Activated CD4-positive, alpha-beta T cell treated with anti-CD3 and anti-CD28 coated beads for 48 hours (primary cell): ENCODE measurements at regions not wholly inside any gene's neighbourhood (a gene's known extent, or its start where the extent isn't known, plus 50 kb on each side); places are given as distances from the start of the nearest gene placed in this dataset.
"Not testable (repeated sequence)": the region's sequence is repeated elsewhere in the genome, so short reads cannot be mapped to it uniquely, and the experiment has no call there.

Experiments used
- DNase-seq: peaks from one replicate; pipeline ENCODE4 v3.0.0-alpha.2; 2020

DNA sequence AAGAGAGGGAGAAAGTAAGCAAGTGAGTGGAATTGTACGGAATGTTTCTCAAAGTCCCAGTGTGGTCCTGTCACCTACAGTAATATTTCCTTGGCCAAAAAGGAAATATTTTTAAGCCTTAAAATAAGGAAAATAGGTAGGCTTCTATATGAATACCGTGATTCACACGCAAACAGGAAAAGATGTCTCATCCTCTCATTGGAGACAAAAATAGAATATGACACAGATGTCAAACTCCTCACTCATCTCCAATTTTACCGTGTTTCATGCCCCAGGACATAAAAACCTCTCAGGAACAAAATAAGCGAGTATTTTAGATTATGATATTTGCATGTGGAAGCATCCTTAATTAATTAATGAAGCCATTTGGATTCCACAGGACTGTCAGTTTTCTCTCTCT lies 1269.5 kb downstream of the RAPGEF2 start:
- no peak for DNase-seq

GRCh38 chr4:160373911-160374310 lies 1271.0 kb downstream of the RAPGEF2 start:
- no peak for DNase-seq

DNA sequence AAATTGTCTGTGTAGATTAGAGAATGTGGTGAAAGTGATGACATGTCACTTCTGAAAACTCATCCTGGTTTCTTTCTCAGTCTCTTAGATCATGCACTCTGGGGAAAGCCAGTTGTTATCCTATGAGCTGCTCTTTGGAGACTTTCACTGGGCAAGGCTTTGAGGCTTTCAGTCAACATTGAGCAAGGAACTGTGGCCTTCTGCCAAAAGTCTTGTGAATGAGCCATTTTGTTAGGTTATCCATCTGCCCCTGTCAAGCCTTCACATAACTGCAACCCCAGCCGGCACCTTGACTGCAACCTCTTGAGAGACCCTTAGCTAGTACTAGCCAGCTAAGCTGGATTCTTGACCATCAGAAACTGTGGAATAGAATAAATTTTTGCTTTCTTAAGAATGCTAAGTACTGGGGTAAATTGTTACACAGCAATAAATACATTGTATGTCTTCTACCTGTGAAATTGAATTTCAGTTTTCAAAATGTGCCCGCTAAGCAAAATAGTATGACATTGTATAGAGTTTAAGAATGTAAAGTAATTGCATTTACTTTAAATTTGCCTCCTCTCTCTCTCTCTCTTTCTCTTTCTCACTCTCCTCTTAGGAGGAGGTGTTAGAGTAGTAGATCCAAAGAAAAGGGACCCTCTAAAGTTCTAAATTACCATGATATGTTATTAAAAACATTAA lies 1273.0 kb downstream of the RAPGEF2 start:
- DNase-seq = no peak

GRCh38 chr4:160386846-160387245 lies 1284.0 kb downstream of the RAPGEF2 start:
- DNase-seq = no peak

GRCh38 chr4:160399826-160400225 lies 1296.9 kb downstream of the RAPGEF2 start:
- no peak for DNase-seq

- no peak for DNase-seq
Observed at GRCh38 chr4:160403081-160403480, 1300.2 kb downstream of the RAPGEF2 start.

- DNase-seq = no peak
Observed at GRCh38 chr4:160406263-160406825, 1303.5 kb downstream of the RAPGEF2 start.

GRCh38 chr4:160414496-160414895 lies 1311.6 kb downstream of the RAPGEF2 start:
- DNase-seq = no peak

DNA sequence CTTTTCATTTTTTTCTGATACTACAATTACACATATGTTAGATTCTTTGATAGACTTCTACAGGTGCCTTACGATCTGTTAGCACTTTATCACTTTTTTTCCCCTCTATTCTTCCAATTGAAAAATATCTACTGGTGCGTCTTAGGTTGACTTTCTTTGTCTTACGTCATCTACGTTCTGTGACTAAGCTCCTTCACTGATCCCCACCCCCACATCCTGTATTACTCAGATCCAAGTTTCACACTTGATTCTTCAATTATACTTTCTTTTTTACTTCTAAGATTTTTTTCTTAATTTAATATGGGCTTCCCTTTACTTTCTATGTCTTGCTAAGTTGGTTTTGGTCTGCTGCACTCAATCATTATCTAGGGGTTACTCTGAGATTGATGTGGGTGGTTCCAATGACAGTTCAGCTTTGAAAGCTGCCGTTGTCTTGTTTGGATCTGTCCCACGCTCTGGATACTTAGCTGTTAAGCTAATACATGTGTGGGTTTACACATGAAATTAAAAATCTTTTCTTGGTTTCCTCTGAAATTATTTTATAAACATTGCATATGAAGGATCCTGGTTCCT lies 1321.1 kb downstream of the RAPGEF2 start:
- no peak for DNase-seq

DNA sequence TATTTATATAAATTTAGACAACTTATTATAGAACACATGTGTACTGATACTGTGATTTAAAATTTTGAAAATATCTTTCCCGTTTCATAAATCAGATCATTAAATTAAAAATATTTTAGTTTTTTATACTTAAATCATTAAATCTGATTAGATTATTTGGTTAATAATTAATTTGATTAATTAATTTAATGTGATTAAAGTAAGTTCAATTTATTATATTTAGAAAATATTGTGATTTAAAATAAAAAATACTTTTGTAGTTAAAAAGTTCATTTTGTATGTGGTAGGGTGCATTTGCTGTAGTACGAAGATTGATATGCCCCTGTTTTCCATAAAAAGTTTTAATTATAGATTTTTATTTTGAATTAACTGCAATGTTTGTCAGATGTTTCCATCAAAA lies 1323.4 kb downstream of the RAPGEF2 start:
- DNase-seq = no peak

DNA sequence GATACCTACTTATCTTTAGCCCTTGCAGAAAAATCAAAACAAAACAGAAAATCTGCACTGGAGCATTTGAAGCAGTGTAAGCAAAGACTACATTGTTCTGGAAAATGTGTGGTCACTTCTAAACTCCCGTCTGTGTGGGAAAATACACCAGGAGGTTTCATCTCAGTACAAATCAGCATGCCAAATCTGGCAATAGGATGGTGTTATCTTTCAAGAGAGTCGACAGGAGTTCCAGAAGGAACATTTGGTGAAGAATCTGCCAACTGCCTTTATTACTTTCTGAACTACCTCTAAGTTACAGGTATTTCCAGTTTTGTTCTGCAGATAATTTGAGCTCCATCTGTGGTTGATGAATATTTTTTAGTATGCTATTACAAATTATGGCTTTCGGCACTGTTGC lies 1348.0 kb downstream of the RAPGEF2 start:
- DNase-seq = no peak

DNA sequence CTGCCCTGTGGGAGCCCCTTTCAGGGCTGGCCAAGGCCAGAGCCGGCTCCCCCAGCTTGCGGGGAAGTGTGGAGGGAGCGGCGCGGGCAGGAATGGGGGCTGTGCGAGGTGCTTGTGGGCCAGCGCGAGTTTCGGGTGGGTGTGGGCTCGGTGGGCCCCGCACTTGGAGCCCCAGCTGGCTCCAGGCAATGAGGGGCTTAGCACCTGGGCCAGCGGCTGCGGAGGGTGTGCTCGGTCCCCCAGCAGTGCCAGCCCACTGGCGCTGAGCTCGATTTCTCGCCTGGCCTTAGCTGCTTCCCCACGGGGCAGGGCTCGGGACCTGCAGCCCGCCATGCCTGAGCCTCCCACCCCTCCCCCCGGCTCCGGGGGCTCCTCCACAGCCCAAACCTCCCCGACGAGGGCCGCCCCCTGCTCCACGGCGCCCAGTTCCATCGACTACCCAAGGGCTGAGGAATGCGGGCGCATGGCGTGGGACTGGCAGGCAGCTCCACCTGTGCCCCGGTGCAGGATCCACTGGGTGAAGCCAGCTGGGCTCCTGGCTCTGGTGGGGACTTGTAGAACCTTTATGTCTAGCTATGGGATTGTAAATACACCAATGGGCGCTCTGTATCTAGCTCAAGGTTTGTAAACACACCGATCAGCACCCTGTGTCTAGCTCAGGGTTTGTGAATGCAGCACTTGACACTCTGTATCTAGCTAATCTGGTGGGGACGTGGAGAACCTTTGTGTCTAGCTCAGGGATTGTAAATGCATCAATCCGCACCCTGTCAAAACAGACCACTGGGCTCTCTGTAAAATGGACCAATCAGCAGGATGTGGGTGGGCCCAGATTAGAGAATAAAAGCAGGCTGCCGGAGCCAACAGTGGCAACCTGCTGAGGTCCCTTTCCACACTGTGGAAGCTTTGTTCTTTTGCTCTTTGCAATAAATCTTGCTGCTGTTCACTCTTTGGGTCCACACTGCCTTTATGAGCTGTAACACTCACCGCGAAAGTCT lies 1379.1 kb downstream of the RAPGEF2 start:
- DNase-seq = not testable (repeated sequence)

GRCh38 chr4:160485071-160485687 lies 1382.3 kb downstream of the RAPGEF2 start:
- DNase-seq = no peak

GRCh38 chr4:160492181-160492580 lies 1389.3 kb downstream of the RAPGEF2 start:
- DNase-seq = no peak

DNA sequence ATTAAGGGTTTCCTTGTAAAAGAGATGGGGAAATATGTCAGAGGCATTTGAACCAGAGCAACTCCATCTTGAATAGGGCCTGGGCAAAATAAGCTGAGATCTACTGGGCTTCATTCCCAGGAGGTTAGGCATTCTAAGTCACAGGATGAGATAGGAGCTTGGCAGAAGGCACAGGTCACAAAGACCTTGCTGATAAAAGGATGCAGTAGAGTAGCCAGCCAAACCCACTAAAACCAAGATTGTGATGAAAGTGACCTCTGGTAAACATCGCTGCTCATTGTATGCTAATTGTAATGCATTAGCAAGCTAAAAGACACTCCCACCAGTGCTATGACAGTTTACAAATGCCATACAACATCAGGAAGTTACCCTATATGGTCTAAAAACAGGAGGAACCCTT lies 1390.3 kb downstream of the RAPGEF2 start:
- DNase-seq = no peak

- no peak for DNase-seq
Observed at GRCh38 chr4:160495356-160495755, 1392.5 kb downstream of the RAPGEF2 start.

DNA sequence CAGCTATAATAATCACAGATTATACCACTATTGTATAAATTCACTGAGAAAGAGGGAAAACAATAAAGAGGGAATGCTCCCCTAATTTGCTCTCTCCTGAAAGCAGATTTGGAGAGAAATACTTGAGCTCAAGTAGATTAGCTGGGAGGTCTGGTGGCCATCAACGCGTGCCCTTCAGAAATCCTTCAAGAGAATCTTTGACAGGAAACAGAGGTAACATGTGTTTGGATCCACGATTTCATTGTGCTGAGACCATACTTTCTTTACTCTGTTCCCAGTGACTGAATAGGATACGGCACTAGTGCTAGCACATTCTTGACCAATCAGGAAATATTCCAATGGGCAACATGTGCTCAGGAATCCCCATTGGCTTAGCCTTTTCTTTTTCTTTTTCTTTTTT lies 1395.3 kb downstream of the RAPGEF2 start:
- DNase-seq = no peak

- DNase-seq = no peak
Observed at GRCh38 chr4:160505724-160506123, 1402.8 kb downstream of the RAPGEF2 start.

GRCh38 chr4:160510928-160511327 lies 1408.0 kb downstream of the RAPGEF2 start:
- DNase-seq = no peak

DNA sequence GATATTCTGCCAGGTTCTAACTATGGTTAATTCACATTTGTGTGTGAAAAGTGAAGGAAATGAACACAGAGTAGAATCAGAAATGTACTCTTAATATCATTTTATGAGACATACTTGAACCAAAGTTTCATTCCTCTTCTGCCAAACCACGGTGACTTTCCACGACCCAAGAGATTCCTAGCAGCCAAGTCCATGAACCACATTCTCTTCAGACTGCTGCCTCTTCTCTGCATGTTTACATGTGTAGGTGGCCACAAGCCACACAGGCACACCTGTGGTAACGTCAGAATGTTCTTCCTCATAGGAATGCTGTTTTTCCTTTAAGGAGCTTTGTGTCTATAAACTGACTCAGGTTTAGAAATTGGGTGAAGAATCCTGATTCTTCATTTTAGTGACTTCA lies 1411.2 kb downstream of the RAPGEF2 start:
- DNase-seq = no peak

DNA sequence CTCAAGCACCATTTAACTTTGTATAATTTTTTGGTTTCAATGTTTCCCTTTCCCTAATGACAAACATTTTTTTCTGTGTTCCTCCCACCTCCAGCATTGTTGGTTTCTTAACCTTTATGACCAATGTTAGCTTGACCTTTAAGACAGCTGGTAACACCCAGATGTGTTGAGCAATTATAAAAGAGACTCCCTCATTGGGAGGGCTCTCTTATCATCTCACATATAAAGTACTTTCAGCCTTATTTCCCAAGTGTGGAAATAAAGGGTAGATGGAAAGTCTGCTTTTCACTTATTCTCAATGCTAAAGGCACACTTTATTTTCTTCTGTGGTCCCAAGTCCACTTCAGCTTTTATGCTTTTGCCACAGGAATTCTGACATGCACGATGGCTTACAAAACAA lies 1420.4 kb downstream of the RAPGEF2 start:
- DNase-seq = no peak

GRCh38 chr4:160537681-160538080 lies 1434.8 kb downstream of the RAPGEF2 start:
- no peak for DNase-seq

DNA sequence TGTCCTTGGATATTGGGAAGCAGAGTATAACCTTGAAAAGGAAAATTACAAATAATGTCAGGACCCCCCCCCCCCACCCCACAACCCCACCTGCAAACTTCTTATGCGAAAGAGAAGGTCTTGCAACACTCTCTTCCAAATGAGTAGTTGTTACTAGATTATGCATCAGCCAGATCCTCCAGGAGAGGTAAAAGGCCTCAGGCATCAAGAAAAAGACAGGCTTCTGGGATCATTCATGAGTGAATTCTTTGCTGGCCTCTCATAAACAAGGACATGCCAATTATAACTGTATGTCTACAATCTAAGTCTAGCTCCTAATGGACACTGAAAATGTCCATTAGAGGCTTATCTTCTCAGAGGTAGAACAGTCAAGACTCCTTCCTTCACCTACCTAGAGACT lies 1443.3 kb downstream of the RAPGEF2 start:
- no peak for DNase-seq
